Neutrophil (primary cell): ENCODE measurements at regions not wholly inside any gene's neighbourhood (a gene's known extent, or its start where the extent isn't known, plus 50 kb on each side); places are given as distances from the start of the nearest gene placed in this dataset.

ENCODE experiments used
- H3K27ac ChIP-seq: fragments of 200-600 bp; sonication (generic); 2 replicates; pipeline ENCODE4 v1.5.1; 2016; ENCODE audit warnings: mild to moderate bottlenecking, moderate library complexity
- H3K27me3 ChIP-seq: fragments of 200-600 bp; sonication (generic); 2 replicates; pipeline ENCODE4 v1.6.0; 2016; ENCODE audit warnings: mild to moderate bottlenecking
- H3K36me3 ChIP-seq: fragments of 200-600 bp; sonication (generic); 2 replicates; pipeline ENCODE4 v1.5.1; 2017
- H3K4me1 ChIP-seq, 2 experiments: fragments of 200-600 bp in 1 of 2; sonication (generic) in 1 of 2; 1 replicate in 1 of 2; 2 replicates in 1 of 2; pipeline versions ENCODE4 v1.5.1 to v1.6.1; 2013 to 2016; ENCODE audit warnings: low read depth in 1 of 2, low read length in 1 of 2, mild to moderate bottlenecking in 1 of 2, moderate library complexity in 1 of 2; ENCODE audit not compliant: control insufficient read depth in 1 of 2, insufficient read depth in 1 of 2
- H3K4me3 ChIP-seq, 2 experiments: fragments of 200-600 bp in 1 of 2; sonication (generic) in 1 of 2; 1 replicate in 1 of 2; 2 replicates in 1 of 2; pipeline ENCODE4 v1.5.1; 2013 to 2016; ENCODE audit warnings: low read depth in 1 of 2, low read length in 1 of 2, mild to moderate bottlenecking in 1 of 2, moderate library complexity in 1 of 2
- H3K9me3 ChIP-seq: fragments of 200-600 bp; sonication (generic); 2 replicates; pipeline ENCODE4 v1.5.1; 2016
- TF ChIP-seq, protein P1 (sequence below): fragments of 200-600 bp; sonication (generic); IDR thresholded peaks from 2 replicates; pipeline ENCODE4 v1.5.1; 2016; ENCODE audit warnings: antibody characterized with exemption

GRCh38 chr1:88035578-88035977, 648.5 kb upstream of the PKN2 start:
- H3K9me3 ChIP-seq: peaks cover 4% of the 10 kb centered on the region
- TF ChIP-seq, protein P1, sequence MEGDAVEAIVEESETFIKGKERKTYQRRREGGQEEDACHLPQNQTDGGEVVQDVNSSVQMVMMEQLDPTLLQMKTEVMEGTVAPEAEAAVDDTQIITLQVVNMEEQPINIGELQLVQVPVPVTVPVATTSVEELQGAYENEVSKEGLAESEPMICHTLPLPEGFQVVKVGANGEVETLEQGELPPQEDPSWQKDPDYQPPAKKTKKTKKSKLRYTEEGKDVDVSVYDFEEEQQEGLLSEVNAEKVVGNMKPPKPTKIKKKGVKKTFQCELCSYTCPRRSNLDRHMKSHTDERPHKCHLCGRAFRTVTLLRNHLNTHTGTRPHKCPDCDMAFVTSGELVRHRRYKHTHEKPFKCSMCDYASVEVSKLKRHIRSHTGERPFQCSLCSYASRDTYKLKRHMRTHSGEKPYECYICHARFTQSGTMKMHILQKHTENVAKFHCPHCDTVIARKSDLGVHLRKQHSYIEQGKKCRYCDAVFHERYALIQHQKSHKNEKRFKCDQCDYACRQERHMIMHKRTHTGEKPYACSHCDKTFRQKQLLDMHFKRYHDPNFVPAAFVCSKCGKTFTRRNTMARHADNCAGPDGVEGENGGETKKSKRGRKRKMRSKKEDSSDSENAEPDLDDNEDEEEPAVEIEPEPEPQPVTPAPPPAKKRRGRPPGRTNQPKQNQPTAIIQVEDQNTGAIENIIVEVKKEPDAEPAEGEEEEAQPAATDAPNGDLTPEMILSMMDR: no peak
- no peak overlapping the region for H3K27ac ChIP-seq
- H3K36me3 ChIP-seq: no peaks in the 10 kb centered on the region
- no peaks in the 10 kb centered on the region for H3K4me1 ChIP-seq
- no peak overlapping the region for H3K4me3 ChIP-seq
- no peaks in the 10 kb centered on the region for H3K27me3 ChIP-seq

GRCh38 chr1:88036345-88037014, 647.6 kb upstream of the PKN2 start:
- Histone ChIP-seq H3K4me1 (no peaks in the 10 kb centered on the region), H3K4me3 (no peak overlapping the region), H3K27me3 (no peaks in the 10 kb centered on the region), H3K9me3 (peaks cover 4% of the 10 kb centered on the region), H3K36me3 (no peaks in the 10 kb centered on the region), H3K27ac (no peak overlapping the region)
- TF ChIP-seq, protein P1: no peak

DNA sequence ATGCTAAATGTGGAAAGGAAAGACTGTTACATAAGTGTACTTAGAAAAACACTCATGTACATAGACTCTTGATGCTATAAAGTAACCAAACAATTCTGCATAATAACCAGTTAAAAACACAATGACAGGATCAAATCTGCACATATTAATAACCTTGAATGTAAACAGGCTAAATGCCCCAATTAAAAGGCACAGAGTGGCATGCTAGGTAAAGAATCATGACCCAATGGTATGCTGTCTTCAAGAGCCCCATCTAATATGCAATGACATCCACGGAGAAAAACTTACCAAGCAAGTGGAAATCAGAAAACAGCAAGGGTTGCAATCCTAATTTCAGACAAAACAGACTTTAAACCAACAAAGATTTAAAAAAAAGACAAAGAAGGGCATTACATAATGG, 644.8 kb upstream of the PKN2 start:
- H3K27ac ChIP-seq: no peak overlapping the region
- no peaks in the 10 kb centered on the region for H3K27me3 ChIP-seq
- no peak overlapping the region for H3K4me3 ChIP-seq
- H3K36me3 ChIP-seq: no peaks in the 10 kb centered on the region
- H3K4me1 ChIP-seq: no peaks in the 10 kb centered on the region
- peaks cover 4% of the 10 kb centered on the region for H3K9me3 ChIP-seq
- TF ChIP-seq, protein P1: no peak

DNA sequence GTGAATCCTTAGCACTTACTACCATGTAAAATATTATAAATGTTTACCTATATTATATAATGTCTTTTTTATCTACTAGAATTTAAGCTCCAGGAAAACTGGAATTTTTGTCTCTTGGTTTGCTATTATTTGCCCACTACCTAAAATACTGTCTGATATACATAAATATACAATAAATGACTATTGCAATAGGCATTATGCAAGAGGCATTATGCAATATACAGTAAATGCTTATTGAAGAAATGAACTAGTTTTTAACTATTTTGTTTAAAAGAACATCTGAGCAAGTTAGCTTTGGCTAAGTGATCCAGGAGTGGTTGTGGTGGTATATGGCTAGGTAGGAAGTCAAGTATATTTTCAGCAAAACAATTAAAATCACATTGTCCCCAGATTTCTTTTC, 640.2 kb upstream of the PKN2 start:
- H3K4me1 ChIP-seq: no peaks in the 10 kb centered on the region
- TF ChIP-seq, protein P1: no peak
- H3K9me3 ChIP-seq: peaks cover 4% of the 10 kb centered on the region
- H3K36me3 ChIP-seq: no peaks in the 10 kb centered on the region
- no peak overlapping the region for H3K27ac ChIP-seq
- H3K4me3 ChIP-seq: no peak overlapping the region
- no peaks in the 10 kb centered on the region for H3K27me3 ChIP-seq

- no peaks in the 10 kb centered on the region for H3K9me3 ChIP-seq
- H3K27me3 ChIP-seq: no peaks in the 10 kb centered on the region
- TF ChIP-seq, protein P1: no peak
- no peaks in the 10 kb centered on the region for H3K4me1 ChIP-seq
- H3K4me3 ChIP-seq: no peak overlapping the region
- no peak overlapping the region for H3K27ac ChIP-seq
- H3K36me3 ChIP-seq: no peaks in the 10 kb centered on the region
These were observed 631.9 kb upstream of the PKN2 start for GRCh38 chr1:88052167-88052566.
